ENCODE measurements at regions not wholly inside any gene's neighbourhood (a gene's known extent, or its start where the extent isn't known, plus 50 kb on each side); places are given as distances from the start of the nearest gene placed in this dataset.
A peak's percentile ranks its signal among the peaks of the same experiment; 100 is the strongest.

- Histone ChIP-seq H3K4me2 (ENCODE audit: extremely low read depth, insufficient read depth, low read length) (no peak overlapping the region), H4K20me1 (ENCODE audit: control insufficient read depth, extremely low read depth, insufficient read depth, low read length) (no peaks in the 10 kb centered on the region), H3K79me2 (ENCODE audit: control insufficient read depth, insufficient read depth, low read length) (no peaks in the 10 kb centered on the region), H3K27me3 (ENCODE audit: control insufficient read depth, insufficient read depth, low read length) (no peaks in the 10 kb centered on the region), H3K27ac (ENCODE audit: insufficient read depth, low read length) (no peak overlapping the region), H3K9ac (ENCODE audit: insufficient read depth, low read length) (no peak overlapping the region), H3K36me3 (ENCODE audit: control insufficient read depth, insufficient read depth, low read length) (no peaks in the 10 kb centered on the region), H3K4me1 (ENCODE audit: control insufficient read depth, extremely low read depth, insufficient read depth, low read length) (peaks cover 20% of the 10 kb centered on the region), H2AFZ (ENCODE audit: low read length) (no peak overlapping the region), H3K4me3 (replicated peaks in 1 of 4; ENCODE audit: control extremely low read depth in 1 of 4, insufficient read depth in 1 of 4, low read depth in 3 of 4, low read length in 4 of 4) (no peak overlapping the region), H3K9me3 (ENCODE audit: control insufficient read depth, insufficient read depth, low read depth, low read length) (no peaks in the 10 kb centered on the region)
- TF ChIP-seq EZH2 (IDR thresholded peaks at IDR 0.05; ENCODE audit: low read length, missing control alignments): no peak
- no peak for TF ChIP-seq CTCF (conservative IDR thresholded peaks at IDR 0.05 in 1 of 2, IDR thresholded peaks at IDR 0.05 in 1 of 2; ENCODE audit: low read depth in 1 of 2, low read length in 2 of 2)
- DNase-seq (ENCODE audit: low read depth in 2 of 2): no peak
These were observed 75.7 kb upstream of the SIRPA start for GRCh38 chr20:1819311-1820137.

DNA sequence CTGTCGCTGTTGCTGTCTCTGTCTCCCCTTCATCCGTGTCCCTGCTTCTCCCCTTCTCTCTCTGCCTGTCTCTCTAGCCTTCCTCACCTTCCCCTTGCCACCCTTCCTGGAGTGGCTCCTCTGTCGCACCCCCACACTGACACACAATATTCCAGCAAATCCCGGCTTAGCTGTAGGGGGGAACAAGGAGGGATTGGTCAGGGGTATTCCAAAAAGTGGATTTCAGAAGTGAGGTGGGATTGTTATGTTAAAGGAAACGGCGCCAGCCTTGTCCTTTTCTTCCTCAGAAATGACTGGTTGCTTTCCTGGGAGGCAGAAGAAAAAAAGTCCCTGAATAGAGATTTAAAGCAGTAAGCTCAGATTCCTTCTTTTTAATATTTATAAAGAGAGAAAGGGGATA is 76.3 kb upstream of the SIRPA start:
- H3K9ac ChIP-seq (ENCODE audit: insufficient read depth, low read length): no peak overlapping the region
- no peak for DNase-seq (ENCODE audit: low read depth in 2 of 2)
- H4K20me1 ChIP-seq (ENCODE audit: control insufficient read depth, extremely low read depth, insufficient read depth, low read length): no peaks in the 10 kb centered on the region
- H3K4me3 ChIP-seq (replicated peaks in 1 of 4; ENCODE audit: control extremely low read depth in 1 of 4, insufficient read depth in 1 of 4, low read depth in 3 of 4, low read length in 4 of 4): no peak overlapping the region
- no peak overlapping the region for H3K4me2 ChIP-seq (ENCODE audit: extremely low read depth, insufficient read depth, low read length)
- no peaks in the 10 kb centered on the region for H3K9me3 ChIP-seq (ENCODE audit: control insufficient read depth, insufficient read depth, low read depth, low read length)
- no peak for TF ChIP-seq CTCF (conservative IDR thresholded peaks at IDR 0.05 in 1 of 2, IDR thresholded peaks at IDR 0.05 in 1 of 2; ENCODE audit: low read depth in 1 of 2, low read length in 2 of 2)
- TF ChIP-seq EZH2 (IDR thresholded peaks at IDR 0.05; ENCODE audit: low read length, missing control alignments): no peak
- H2AFZ ChIP-seq (ENCODE audit: low read length): peak overlapping the region; percentile 45
- peaks cover 26% of the 10 kb centered on the region for H3K4me1 ChIP-seq (ENCODE audit: control insufficient read depth, extremely low read depth, insufficient read depth, low read length)
- no peaks in the 10 kb centered on the region for H3K27me3 ChIP-seq (ENCODE audit: control insufficient read depth, insufficient read depth, low read length)
- H3K27ac ChIP-seq (ENCODE audit: insufficient read depth, low read length): no peak overlapping the region
- H3K79me2 ChIP-seq (ENCODE audit: control insufficient read depth, insufficient read depth, low read length): no peaks in the 10 kb centered on the region
- no peaks in the 10 kb centered on the region for H3K36me3 ChIP-seq (ENCODE audit: control insufficient read depth, insufficient read depth, low read length)

GRCh38 chr20:1818247-1818840 is 76.9 kb upstream of the SIRPA start:
- H3K9ac ChIP-seq (ENCODE audit: insufficient read depth, low read length): no peak overlapping the region
- H3K4me3 ChIP-seq (replicated peaks in 1 of 4; ENCODE audit: control extremely low read depth in 1 of 4, insufficient read depth in 1 of 4, low read depth in 3 of 4, low read length in 4 of 4): no peak overlapping the region
- peak overlapping the region; percentile 45 for H2AFZ ChIP-seq (ENCODE audit: low read length)
- no peak overlapping the region for H3K27ac ChIP-seq (ENCODE audit: insufficient read depth, low read length)
- H3K4me1 ChIP-seq (ENCODE audit: control insufficient read depth, extremely low read depth, insufficient read depth, low read length): peaks cover 30% of the 10 kb centered on the region
- H3K79me2 ChIP-seq (ENCODE audit: control insufficient read depth, insufficient read depth, low read length): no peaks in the 10 kb centered on the region
- TF ChIP-seq EZH2 (IDR thresholded peaks at IDR 0.05; ENCODE audit: low read length, missing control alignments) (no peak), CTCF (conservative IDR thresholded peaks at IDR 0.05 in 1 of 2, IDR thresholded peaks at IDR 0.05 in 1 of 2; ENCODE audit: low read depth in 1 of 2, low read length in 2 of 2) (no peak)
- DNase-seq (ENCODE audit: low read depth in 2 of 2): no peak
- H3K4me2 ChIP-seq (ENCODE audit: extremely low read depth, insufficient read depth, low read length): no peak overlapping the region
- H3K9me3 ChIP-seq (ENCODE audit: control insufficient read depth, insufficient read depth, low read depth, low read length): no peaks in the 10 kb centered on the region
- H3K36me3 ChIP-seq (ENCODE audit: control insufficient read depth, insufficient read depth, low read length): no peaks in the 10 kb centered on the region
- no peaks in the 10 kb centered on the region for H3K27me3 ChIP-seq (ENCODE audit: control insufficient read depth, insufficient read depth, low read length)
- H4K20me1 ChIP-seq (ENCODE audit: control insufficient read depth, extremely low read depth, insufficient read depth, low read length): no peaks in the 10 kb centered on the region

Data from fibroblast of lung (primary cell).